ENCODE measurements at regions not wholly inside any gene's neighbourhood (a gene's known extent, or its start where the extent isn't known, plus 50 kb on each side); places are given as distances from the start of the nearest gene placed in this dataset.

- no peak for TF ChIP-seq CTCF (IDR thresholded peaks at IDR 0.05)
- TF ChIP-seq POLR2AphosphoS5 (IDR thresholded peaks at IDR 0.05), result no peak
- TF ChIP-seq POLR2A (IDR thresholded peaks at IDR 0.05), result no peak
These were observed 196.7 kb downstream of the HLX start for GRCh38 chr1:221075911-221076310.

Measured in upper lobe of left lung (tissue), 4 donors.